ENCODE measurements at regions not wholly inside any gene's neighbourhood (a gene's known extent, or its start where the extent isn't known, plus 50 kb on each side); places are given as distances from the start of the nearest gene placed in this dataset.
"Not testable (repeated sequence)": the region's sequence is repeated elsewhere in the genome, so short reads cannot be mapped to it uniquely, and the experiment has no call there.

DNA sequence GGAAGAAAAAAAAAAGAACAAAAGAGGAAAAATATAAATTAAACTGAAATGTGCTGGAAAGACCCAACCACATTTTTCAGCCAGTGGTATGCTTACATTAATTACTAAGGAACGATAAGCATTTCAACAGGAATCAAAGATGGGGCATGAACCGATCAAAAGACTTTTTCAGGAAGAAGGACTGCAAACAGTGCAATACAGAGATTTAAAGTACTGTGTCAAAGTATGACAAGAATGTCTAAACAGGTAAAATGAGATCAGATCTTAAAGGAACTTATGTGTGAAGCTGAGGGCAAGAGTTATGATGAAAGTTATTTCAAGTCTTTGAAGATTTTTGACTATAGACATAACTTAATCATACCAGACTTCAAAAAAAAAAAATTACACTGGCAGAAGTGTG is 1761.8 kb downstream of the SLITRK5 start:
- DNase-seq, result no peak
- H3K27me3 Mint-ChIP-seq, result no peaks in the 10 kb centered on the region
- no peak overlapping the region for H3K4me3 Mint-ChIP-seq
- no peaks in the 10 kb centered on the region for H3K4me1 Mint-ChIP-seq
- peaks cover 12% of the 10 kb centered on the region for H3K9me3 Mint-ChIP-seq
- H3K36me3 Mint-ChIP-seq, result no peaks in the 10 kb centered on the region
- H3K27ac Mint-ChIP-seq, result no peak overlapping the region

DNA sequence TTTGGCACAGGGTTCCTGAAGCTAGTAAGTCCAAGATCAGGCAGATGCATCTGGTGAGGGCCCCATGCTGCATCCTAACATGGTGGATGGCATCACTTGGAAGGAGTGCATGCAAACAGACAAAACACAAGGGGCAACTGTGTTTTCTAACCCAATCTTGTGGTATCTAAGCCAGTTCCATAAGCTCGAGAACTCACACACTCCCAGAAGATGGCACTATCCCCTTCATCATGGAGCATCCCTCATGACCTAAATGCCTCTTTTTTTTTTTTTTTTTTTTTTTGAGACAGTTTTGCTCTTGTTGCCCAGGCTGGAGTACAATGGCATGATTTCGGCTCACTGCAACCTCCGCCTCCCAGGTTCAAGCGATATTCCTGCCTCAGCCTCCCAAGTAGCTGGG is 1763.5 kb downstream of the SLITRK5 start:
- H3K9me3 Mint-ChIP-seq, result peaks cover 15% of the 10 kb centered on the region
- not testable (repeated sequence) for H3K27ac Mint-ChIP-seq, H3K4me3 Mint-ChIP-seq, H3K27me3 Mint-ChIP-seq, H3K36me3 Mint-ChIP-seq, H3K4me1 Mint-ChIP-seq, DNase-seq

DNA sequence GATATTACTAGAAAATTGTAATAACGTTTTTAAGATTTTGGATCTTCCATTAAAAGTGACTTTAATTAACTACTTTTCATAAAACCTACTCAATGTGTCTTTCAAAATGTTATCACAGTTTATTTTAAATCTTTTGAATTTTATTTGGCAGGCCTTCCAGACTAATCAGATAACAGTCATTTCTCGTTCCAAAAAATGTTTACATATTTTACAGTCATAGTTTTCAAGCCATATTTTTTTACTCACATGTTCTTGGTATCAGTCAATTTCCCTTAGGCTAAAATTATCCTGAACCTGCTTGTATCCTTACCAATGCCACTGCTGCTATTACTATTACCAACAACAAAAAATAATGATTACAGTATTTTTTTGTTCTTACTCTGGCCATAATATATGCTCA is 1783.5 kb downstream of the SLITRK5 start:
- H3K4me1 Mint-ChIP-seq, result no peaks in the 10 kb centered on the region
- no peak overlapping the region for H3K27ac Mint-ChIP-seq
- no peaks in the 10 kb centered on the region for H3K36me3 Mint-ChIP-seq
- no peaks in the 10 kb centered on the region for H3K9me3 Mint-ChIP-seq
- H3K4me3 Mint-ChIP-seq, result no peak overlapping the region
- no peaks in the 10 kb centered on the region for H3K27me3 Mint-ChIP-seq
- DNase-seq, result no peak

DNA sequence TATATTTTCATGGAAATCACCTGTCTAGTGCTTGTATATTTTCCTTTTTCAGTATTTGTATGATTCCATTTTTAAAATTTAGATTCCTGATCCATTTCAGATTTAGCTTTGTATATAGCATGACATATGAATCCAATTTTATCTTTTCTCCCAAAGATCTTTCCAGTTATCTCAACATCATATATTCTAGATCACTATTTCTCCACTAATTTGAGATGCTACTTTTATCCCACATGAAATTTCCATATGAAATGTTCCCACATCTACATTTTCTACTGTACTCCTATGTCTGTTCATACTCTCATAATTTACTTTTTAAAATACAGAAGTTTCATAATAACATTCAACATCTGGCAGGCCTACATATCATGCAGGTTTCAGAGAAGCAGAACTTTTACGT is 1784.1 kb downstream of the SLITRK5 start:
- DNase-seq, result no peak
- H3K4me3 Mint-ChIP-seq, result no peak overlapping the region
- H3K27ac Mint-ChIP-seq, result no peak overlapping the region
- H3K4me1 Mint-ChIP-seq, result no peaks in the 10 kb centered on the region
- no peaks in the 10 kb centered on the region for H3K27me3 Mint-ChIP-seq
- H3K36me3 Mint-ChIP-seq, result no peaks in the 10 kb centered on the region
- H3K9me3 Mint-ChIP-seq, result no peaks in the 10 kb centered on the region

DNA sequence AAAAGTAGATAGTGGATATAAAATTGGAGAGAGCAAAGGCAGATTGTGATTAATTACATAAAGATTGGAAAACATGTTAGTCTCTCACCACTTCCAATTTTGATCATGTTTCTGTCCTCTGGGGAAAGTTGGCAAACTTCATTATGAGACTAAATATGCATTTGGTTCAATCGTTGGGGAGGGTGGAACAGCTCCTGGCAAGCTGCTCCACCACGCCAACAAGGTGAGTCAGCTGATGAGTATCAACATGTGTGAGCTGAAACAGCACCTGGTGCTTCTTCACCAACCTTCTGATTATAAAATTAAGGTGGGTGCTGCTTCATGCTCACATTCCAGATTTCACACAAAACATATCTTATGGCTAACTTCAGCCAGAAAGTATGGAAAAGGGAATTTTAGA is 1784.6 kb downstream of the SLITRK5 start:
- no peak for DNase-seq
- H3K27ac Mint-ChIP-seq, result no peak overlapping the region
- no peak overlapping the region for H3K4me3 Mint-ChIP-seq
- H3K9me3 Mint-ChIP-seq, result no peaks in the 10 kb centered on the region
- no peaks in the 10 kb centered on the region for H3K27me3 Mint-ChIP-seq
- H3K4me1 Mint-ChIP-seq, result no peaks in the 10 kb centered on the region
- H3K36me3 Mint-ChIP-seq, result no peaks in the 10 kb centered on the region

DNA sequence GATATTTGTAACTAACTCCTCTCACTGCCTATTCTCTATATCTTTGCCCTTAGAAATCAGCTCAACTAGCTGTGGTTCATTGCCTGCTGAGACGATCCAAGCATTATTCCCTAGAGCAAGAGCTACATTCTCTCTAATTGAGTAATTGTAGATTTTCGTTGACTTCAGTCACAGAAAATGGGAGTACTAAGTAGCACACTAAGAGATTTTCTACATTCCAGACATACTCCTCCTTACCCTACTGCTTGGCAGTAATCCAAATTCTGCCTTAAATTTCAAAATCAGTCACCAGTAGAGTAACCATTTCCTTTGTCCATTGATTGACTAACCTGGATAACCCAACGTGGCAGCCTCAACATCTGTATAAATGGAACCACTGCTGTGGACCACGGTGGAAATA is 1786.8 kb downstream of the SLITRK5 start:
- H3K4me1 Mint-ChIP-seq, result no peaks in the 10 kb centered on the region
- no peaks in the 10 kb centered on the region for H3K27me3 Mint-ChIP-seq
- H3K36me3 Mint-ChIP-seq, result no peaks in the 10 kb centered on the region
- no peaks in the 10 kb centered on the region for H3K9me3 Mint-ChIP-seq
- no peak for DNase-seq
- H3K4me3 Mint-ChIP-seq, result no peak overlapping the region
- H3K27ac Mint-ChIP-seq, result no peak overlapping the region

DNA sequence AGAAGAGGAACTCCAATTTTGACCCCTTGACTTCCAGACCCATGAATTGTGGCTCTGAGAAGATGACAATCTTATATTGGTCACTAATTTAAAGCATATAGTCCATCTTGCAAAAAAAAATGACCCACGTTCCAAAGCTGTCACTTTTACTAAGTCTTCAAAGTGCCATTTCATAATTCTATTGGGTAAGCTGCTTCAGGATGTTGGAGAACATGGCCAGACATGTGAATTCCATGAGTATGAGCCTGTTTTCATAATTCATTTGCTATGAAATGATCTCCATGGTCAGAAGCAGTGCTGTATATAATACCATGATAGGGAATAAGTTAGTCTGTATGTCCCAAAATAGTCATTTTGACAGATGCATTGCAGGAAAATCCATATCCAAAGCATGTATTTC is 1787.3 kb downstream of the SLITRK5 start:
- Mint-ChIP-seq H3K27me3 (no peaks in the 10 kb centered on the region), H3K27ac (no peak overlapping the region), H3K4me1 (no peaks in the 10 kb centered on the region), H3K36me3 (no peaks in the 10 kb centered on the region), H3K4me3 (no peak overlapping the region), H3K9me3 (no peaks in the 10 kb centered on the region)
- no peak for DNase-seq

DNA sequence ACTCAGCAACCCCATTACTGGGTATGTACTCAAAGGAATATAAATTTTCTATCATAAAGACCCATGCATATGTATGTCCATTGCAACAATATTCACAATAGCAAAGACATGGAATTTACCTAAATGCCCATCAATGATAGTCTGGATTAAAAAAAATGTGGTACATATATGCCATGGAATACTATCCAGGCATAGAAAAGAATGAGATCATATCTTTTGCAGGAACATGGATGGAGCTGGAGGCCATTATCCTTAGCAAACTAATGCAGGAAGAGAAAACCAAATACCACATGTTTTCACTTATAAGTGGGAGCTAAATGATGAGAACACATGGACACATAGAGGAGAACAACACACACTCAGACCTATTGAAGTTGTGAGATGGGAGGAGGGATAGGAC is 1789.7 kb downstream of the SLITRK5 start:
- H3K27me3 Mint-ChIP-seq, H3K4me3 Mint-ChIP-seq, H3K9me3 Mint-ChIP-seq, DNase-seq, H3K27ac Mint-ChIP-seq, H3K4me1 Mint-ChIP-seq, H3K36me3 Mint-ChIP-seq: not testable (repeated sequence)

DNA sequence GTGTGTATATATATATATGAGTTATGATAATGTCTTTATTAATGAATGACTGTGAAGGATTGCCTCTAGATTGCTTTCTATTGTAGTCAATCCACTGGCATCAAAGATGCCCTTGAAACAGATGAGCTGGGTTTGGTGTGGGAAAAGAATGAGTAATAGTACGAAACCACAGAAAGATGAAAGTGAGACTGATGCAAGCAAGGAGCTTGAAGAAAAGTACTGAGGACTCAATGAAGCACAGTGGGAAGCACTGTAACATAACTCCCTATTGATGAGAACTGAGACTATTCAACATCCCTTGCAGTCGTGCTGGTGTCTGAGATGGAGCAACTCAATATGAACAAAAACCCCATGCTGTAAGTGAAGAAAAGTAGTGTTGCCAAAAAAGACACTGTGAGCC is 1794.2 kb downstream of the SLITRK5 start:
- H3K36me3 Mint-ChIP-seq, result no peaks in the 10 kb centered on the region
- H3K4me1 Mint-ChIP-seq, result peaks cover 4% of the 10 kb centered on the region
- H3K9me3 Mint-ChIP-seq, result peaks cover 5% of the 10 kb centered on the region
- no peak for DNase-seq
- no peaks in the 10 kb centered on the region for H3K27me3 Mint-ChIP-seq
- no peak overlapping the region for H3K27ac Mint-ChIP-seq
- H3K4me3 Mint-ChIP-seq, result no peak overlapping the region

DNA sequence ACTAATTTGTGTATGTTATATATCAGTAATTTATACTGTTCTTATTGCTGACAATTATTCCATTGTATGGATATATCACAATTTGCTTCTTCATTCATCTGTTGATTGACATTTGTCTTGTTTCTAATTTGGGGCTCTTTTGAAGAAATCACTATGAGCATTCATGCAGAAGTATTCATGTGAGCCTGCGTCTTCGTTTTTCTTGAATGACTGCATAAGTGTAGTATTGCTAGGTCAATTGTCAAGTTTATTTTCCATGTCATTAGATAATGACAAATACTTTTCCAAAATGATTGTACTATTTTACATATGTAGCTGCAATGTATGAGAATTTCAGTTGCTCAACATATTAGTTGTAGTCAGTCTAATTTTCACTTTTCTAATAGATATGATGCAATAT is 1796.9 kb downstream of the SLITRK5 start:
- DNase-seq, result no peak
- Mint-ChIP-seq H3K27ac (no peak overlapping the region), H3K4me1 (peaks cover 4% of the 10 kb centered on the region), H3K27me3 (no peaks in the 10 kb centered on the region), H3K9me3 (peaks cover 12% of the 10 kb centered on the region), H3K36me3 (no peaks in the 10 kb centered on the region), H3K4me3 (no peak overlapping the region)

DNA sequence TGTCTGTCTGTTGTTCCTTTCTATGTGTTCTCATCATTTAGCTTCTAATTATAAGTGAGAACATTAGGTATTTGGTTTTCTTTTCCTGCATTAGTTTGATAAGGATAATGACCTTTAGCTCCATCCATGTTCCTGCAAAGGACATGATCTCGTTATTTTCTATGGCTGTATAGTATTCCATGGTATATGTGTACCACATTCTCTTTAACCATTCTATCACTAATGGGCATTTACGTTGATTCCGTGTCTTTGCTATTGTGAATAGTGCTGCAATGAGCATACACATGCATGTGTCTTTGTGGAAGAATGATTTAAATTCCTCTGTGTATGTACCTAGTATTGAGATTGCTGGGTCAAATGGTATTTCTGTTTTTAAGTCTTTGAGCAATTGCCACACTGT is 1799.7 kb downstream of the SLITRK5 start:
- peaks cover 24% of the 10 kb centered on the region for H3K9me3 Mint-ChIP-seq
- no peaks in the 10 kb centered on the region for H3K27me3 Mint-ChIP-seq
- no peak for DNase-seq
- no peak overlapping the region for H3K27ac Mint-ChIP-seq
- no peaks in the 10 kb centered on the region for H3K4me1 Mint-ChIP-seq
- H3K4me3 Mint-ChIP-seq, result no peak overlapping the region
- H3K36me3 Mint-ChIP-seq, result no peaks in the 10 kb centered on the region

DNA sequence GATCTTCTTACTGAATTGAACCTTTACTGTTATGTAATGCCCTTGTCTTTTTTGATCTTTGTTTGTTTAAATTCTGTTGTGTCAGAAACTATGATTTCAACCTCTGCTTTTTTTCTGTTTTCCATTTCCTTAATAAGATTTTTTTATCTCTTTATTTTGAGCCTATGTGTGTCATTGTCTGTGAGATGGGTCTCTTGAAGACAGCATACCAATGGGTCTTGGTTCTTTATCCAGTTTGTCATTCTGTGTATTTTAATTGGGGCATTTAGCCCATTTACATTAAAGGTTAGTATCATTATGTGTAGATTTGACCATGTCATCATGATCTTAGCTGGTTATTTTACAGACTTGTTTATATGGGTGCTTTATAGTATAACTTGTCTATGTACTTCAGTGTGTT is 1803.3 kb downstream of the SLITRK5 start:
- Mint-ChIP-seq H3K4me1 (no peaks in the 10 kb centered on the region), H3K9me3 (peaks cover 27% of the 10 kb centered on the region), H3K27ac (no peak overlapping the region), H3K27me3 (no peaks in the 10 kb centered on the region), H3K4me3 (no peak overlapping the region), H3K36me3 (no peaks in the 10 kb centered on the region)
- DNase-seq, result no peak

DNA sequence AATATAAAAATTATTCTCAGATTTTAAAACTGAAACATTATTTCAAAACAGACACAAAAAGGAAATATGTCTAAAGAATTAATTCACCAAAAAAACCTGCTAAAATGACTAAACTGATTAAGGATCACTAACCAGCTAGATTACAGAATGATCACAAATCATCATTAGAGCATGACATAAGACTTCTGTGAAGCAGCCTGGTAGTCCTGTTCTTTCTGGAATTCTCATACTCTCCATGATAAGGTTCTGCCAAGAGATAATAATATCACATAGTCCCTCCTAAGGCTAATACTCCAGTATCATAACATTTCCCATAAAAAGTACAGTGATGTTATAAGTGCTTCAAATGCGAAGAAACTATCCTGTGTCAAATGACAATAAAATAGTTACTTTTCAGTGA is 1814.9 kb downstream of the SLITRK5 start:
- Mint-ChIP-seq H3K4me1 (no peaks in the 10 kb centered on the region), H3K4me3 (no peak overlapping the region), H3K27ac (no peak overlapping the region), H3K36me3 (no peaks in the 10 kb centered on the region), H3K27me3 (no peaks in the 10 kb centered on the region), H3K9me3 (no peaks in the 10 kb centered on the region)
- no peak for DNase-seq

DNA sequence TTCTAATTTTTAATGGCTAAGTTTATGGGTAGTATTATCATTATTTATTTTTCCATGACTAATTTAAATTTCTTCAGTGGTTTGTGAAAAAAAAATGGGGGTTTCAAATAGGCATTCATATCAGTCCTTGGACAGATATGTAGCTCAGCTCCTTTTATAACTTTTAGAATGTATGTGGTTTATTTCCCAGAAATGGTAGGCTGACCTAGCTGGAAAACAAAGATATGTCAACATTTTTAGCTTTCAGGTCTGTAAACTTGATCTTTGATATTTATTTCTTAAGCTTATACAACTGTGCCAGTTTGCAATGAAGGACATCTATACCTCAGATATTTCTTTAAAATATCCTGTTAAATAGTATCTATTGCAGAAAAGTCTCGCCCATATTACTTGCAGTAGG is 1815.5 kb downstream of the SLITRK5 start:
- Mint-ChIP-seq H3K27ac (no peak overlapping the region), H3K4me3 (no peak overlapping the region), H3K36me3 (no peaks in the 10 kb centered on the region), H3K4me1 (no peaks in the 10 kb centered on the region), H3K9me3 (peaks cover 3% of the 10 kb centered on the region), H3K27me3 (no peaks in the 10 kb centered on the region)
- DNase-seq, result no peak

DNA sequence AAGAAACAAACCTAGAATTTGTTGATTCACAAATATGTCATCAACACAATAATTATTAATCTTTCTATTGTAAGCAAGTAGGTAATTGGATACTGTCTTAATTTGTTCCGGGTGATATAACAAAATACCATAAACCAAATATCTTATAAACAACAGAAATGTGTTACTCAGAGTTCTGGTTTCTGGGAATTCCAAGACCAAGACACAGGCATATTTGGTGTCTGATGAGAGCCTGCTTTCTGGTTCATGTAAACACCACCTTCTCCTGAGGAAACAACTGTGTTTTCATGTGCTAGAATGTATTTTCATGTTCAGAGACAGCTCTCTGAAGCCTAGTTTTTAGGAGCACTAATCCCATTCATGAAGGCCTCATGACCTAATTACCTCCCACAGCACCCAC is 1819.5 kb downstream of the SLITRK5 start:
- Mint-ChIP-seq H3K4me1 (no peaks in the 10 kb centered on the region), H3K4me3 (no peak overlapping the region), H3K36me3 (no peaks in the 10 kb centered on the region), H3K9me3 (peaks cover 4% of the 10 kb centered on the region), H3K27ac (no peak overlapping the region), H3K27me3 (no peaks in the 10 kb centered on the region)
- no peak for DNase-seq

DNA sequence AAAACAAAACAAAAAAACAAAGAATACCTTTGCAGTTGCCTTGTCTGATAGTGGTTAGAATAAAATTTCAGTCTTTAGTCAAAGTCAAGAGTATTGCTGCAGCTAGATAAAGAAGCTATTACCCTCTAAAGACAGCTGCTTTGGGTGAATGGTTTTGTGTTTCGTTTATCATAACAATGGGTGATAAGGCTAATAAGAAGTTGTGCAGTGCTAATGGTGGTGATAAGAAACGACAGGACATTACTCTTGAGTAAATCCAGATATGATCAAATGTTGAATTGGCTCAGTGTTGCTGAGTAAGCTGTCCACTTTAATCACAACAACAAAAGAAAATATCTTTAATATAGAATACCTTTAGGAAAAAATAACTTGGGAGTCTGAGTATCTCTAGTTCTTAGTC is 1825.3 kb downstream of the SLITRK5 start:
- no peaks in the 10 kb centered on the region for H3K27me3 Mint-ChIP-seq
- no peaks in the 10 kb centered on the region for H3K4me1 Mint-ChIP-seq
- H3K27ac Mint-ChIP-seq, result no peak overlapping the region
- no peak for DNase-seq
- peaks cover 6% of the 10 kb centered on the region for H3K9me3 Mint-ChIP-seq
- H3K4me3 Mint-ChIP-seq, result no peak overlapping the region
- no peaks in the 10 kb centered on the region for H3K36me3 Mint-ChIP-seq

DNA sequence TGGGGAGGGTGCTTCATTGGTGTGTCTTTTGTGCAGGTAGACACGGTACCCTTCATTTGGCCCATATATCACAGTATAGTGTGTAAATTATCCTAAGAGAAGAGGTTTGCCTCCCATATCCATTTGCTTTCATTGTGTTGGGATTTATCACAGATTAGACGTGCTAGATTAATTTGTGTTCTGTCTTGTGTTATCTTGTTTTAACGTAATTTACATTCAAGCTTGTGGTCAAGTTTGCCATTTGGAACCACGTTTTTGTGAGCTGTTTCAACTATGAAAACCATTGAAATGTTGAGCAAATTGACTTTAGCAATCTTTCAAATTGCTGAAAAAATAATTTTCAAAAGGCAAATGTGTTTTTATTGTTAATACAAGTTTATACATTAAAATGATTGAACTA is 1826.5 kb downstream of the SLITRK5 start:
- Mint-ChIP-seq H3K4me1 (no peaks in the 10 kb centered on the region), H3K4me3 (no peak overlapping the region), H3K27me3 (no peaks in the 10 kb centered on the region), H3K9me3 (peaks cover 6% of the 10 kb centered on the region), H3K27ac (no peak overlapping the region), H3K36me3 (no peaks in the 10 kb centered on the region)
- DNase-seq, result no peak

Measured in activated naive CD8-positive, alpha-beta T cell treated with anti-CD3 and anti-CD28 coated beads for 36 hours (primary cell).